Astrocyte (in vitro differentiated cells and primary cell): ENCODE measurements at regions not wholly inside any gene's neighbourhood (a gene's known extent, or its start where the extent isn't known, plus 50 kb on each side); places are given as distances from the start of the nearest gene placed in this dataset.

ENCODE experiments used
- EZH2 ChIP-seq: IDR thresholded peaks from 2 replicates; pipeline ENCODE4 v1.6.1; 2012; ENCODE audit warnings: mild to moderate bottlenecking, low read length, inconsistent platforms; ENCODE audit not compliant: insufficient read depth
- TF ChIP-seq, protein P1 (sequence below): IDR thresholded peaks from 2 replicates; pipeline ENCODE4 v1.5.1; 2011; ENCODE audit warnings: low read depth, mild to moderate bottlenecking, inconsistent platforms, low read length, moderate library complexity; ENCODE audit not compliant: insufficient read depth

DNA sequence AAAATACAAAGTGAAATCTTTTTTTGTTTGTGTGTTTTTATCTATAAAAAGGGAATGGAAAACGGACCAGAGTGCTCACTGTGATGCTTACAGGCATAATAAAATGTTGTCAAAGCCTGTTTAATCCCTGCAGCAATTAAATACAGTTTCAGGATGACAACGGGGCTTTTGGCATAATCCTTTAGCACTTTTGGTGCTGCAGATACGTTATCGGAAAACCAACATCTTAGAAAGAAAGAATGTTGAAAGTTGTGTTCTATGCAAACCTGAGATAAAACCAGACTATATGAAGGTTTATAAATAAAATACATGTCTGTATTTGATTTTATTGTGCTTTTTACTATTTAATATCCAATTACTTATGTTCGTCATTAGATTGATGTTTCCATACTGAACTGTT is 307.4 kb upstream of the DAB2 start:
- TF ChIP-seq, protein P1, sequence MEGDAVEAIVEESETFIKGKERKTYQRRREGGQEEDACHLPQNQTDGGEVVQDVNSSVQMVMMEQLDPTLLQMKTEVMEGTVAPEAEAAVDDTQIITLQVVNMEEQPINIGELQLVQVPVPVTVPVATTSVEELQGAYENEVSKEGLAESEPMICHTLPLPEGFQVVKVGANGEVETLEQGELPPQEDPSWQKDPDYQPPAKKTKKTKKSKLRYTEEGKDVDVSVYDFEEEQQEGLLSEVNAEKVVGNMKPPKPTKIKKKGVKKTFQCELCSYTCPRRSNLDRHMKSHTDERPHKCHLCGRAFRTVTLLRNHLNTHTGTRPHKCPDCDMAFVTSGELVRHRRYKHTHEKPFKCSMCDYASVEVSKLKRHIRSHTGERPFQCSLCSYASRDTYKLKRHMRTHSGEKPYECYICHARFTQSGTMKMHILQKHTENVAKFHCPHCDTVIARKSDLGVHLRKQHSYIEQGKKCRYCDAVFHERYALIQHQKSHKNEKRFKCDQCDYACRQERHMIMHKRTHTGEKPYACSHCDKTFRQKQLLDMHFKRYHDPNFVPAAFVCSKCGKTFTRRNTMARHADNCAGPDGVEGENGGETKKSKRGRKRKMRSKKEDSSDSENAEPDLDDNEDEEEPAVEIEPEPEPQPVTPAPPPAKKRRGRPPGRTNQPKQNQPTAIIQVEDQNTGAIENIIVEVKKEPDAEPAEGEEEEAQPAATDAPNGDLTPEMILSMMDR = no peak
- no peak for TF ChIP-seq EZH2
